ENCODE measurements at regions not wholly inside any gene's neighbourhood (a gene's known extent, or its start where the extent isn't known, plus 50 kb on each side); places are given as distances from the start of the nearest gene placed in this dataset.

DNA sequence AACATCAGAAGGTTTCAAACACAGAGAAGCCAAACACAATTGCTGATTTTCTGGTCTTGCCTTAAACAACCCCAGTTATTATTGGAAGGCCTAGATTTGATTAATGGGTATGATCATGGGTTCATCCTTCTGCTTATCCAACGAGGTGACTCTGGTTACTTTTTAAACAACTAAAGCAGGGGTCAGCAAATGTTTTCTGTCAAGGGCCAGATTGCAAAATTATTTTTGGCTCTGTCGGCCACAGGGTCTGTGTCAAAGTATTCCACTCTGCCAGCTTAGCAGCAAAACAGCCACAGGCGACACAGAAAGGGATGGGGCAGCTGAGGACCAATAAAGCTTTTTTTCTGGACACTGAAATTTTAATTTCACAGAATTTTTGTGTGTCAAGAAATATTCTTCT, 249.1 kb upstream of the STS start:
- TF ChIP-seq, protein P1, sequence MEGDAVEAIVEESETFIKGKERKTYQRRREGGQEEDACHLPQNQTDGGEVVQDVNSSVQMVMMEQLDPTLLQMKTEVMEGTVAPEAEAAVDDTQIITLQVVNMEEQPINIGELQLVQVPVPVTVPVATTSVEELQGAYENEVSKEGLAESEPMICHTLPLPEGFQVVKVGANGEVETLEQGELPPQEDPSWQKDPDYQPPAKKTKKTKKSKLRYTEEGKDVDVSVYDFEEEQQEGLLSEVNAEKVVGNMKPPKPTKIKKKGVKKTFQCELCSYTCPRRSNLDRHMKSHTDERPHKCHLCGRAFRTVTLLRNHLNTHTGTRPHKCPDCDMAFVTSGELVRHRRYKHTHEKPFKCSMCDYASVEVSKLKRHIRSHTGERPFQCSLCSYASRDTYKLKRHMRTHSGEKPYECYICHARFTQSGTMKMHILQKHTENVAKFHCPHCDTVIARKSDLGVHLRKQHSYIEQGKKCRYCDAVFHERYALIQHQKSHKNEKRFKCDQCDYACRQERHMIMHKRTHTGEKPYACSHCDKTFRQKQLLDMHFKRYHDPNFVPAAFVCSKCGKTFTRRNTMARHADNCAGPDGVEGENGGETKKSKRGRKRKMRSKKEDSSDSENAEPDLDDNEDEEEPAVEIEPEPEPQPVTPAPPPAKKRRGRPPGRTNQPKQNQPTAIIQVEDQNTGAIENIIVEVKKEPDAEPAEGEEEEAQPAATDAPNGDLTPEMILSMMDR (IDR thresholded peaks at IDR 0.05) = no peak
- no peak for TF ChIP-seq POLR2A (IDR thresholded peaks at IDR 0.05)
- no peaks in the 10 kb centered on the region for H3K9me3 ChIP-seq
- intact Hi-C loops (cut with DNase I; ENCODE audit: low total_unique reads) = no loop called here
- H3K4me1 ChIP-seq = no peaks in the 10 kb centered on the region
- 46 to 61% methylated on average over 3 of the region's 3 CpGs for WGBS, 2 donors
- H3K27me3 ChIP-seq = no peaks in the 10 kb centered on the region
- H3K36me3 ChIP-seq (ENCODE audit: low read depth, missing control alignments) = no peaks in the 10 kb centered on the region
- no peak for DNase-seq
- H3K4me3 ChIP-seq = no peak overlapping the region
- H3K27ac ChIP-seq = no peak overlapping the region

- intact Hi-C loops (cut with DNase I; ENCODE audit: low total_unique reads) = no loop called here
- no peak for DNase-seq
- 88 to 100% methylated on average over 1 of the region's 1 CpG for WGBS, 2 donors
Measured at GRCh38 chrX:6891404-6891803, 256.1 kb upstream of the STS start.

DNA sequence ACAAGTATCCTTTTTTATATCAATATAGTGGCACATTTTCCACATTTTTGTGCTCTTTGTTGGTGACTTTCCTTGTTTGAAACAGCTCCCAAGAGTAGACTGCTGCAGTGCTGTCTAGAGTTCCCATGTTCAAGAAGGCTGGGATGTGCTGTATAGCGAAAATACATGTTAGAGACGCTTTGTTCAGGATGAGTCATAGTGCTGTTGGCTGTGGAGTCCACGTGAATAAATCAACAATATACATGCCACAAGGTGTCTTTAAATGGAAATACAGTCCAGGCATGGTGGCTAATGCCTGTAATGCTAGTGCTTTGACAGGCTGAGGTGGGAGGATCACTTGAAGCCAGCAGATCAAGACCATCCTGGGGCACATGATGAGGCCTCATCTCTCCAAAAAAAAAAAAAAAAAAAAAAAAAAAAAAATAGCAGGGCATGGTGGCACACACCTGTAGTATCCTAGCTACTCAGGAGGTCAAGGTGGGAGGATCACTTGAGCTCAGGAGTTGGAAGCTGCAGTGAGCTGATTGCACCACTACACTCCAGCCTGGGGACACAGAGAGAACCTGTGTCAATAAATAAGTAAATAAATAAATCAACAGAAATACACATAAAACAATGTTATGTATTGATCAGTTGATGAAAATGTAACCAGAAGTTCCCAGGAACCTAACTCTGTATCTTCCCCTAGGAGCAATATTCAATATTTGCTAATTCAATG, 256.8 kb upstream of the STS start:
- no peaks in the 10 kb centered on the region for H3K27me3 ChIP-seq
- TF ChIP-seq POLR2A (IDR thresholded peaks at IDR 0.05) = no peak
- TF ChIP-seq, protein P1 (IDR thresholded peaks at IDR 0.05) = no peak
- no peak overlapping the region for H3K4me3 ChIP-seq
- no peak overlapping the region for H3K27ac ChIP-seq
- 78 to 91% methylated on average over 3 of the region's 3 CpGs for WGBS, 2 donors
- H3K9me3 ChIP-seq = no peaks in the 10 kb centered on the region
- DNase-seq = no peak
- H3K36me3 ChIP-seq (ENCODE audit: low read depth, missing control alignments) = no peaks in the 10 kb centered on the region
- H3K4me1 ChIP-seq = no peaks in the 10 kb centered on the region
- intact Hi-C loops (cut with DNase I; ENCODE audit: low total_unique reads) = no loop called here

More at GRCh38 chrX:6891404-6891803, 256.1 kb upstream of the STS start:
- H3K4me3 ChIP-seq = no peak overlapping the region
- H3K9me3 ChIP-seq = no peaks in the 10 kb centered on the region
- no peak for TF ChIP-seq POLR2A (IDR thresholded peaks at IDR 0.05)
- TF ChIP-seq, protein P1 (IDR thresholded peaks at IDR 0.05) = no peak
- H3K27ac ChIP-seq = no peak overlapping the region
- H3K4me1 ChIP-seq = no peaks in the 10 kb centered on the region
- no peaks in the 10 kb centered on the region for H3K36me3 ChIP-seq (ENCODE audit: low read depth, missing control alignments)
- H3K27me3 ChIP-seq = no peaks in the 10 kb centered on the region

DNA sequence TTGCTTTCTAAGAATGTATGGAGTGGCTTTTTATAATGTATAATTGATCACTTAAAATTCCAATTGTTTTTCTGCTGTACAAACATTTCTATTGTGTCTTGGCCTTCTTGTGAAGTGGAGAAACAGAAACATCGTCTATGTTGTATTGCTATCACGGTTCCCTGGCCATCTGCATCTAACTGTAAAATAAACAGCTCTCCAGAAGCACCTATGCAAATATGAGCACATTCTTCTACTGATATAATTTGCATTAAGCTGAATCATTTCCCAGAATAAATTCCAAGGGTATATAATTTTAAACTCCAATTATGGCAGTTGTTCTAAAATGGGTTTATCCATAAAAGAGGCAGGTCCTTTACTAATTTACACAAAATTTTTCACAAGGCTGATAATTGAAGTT, 261.6 kb upstream of the STS start:
- Histone ChIP-seq H3K36me3 (ENCODE audit: low read depth, missing control alignments) (no peaks in the 10 kb centered on the region), H3K4me1 (no peaks in the 10 kb centered on the region), H3K4me3 (no peak overlapping the region), H3K9me3 (no peaks in the 10 kb centered on the region), H3K27ac (no peak overlapping the region), H3K27me3 (no peaks in the 10 kb centered on the region)
- intact Hi-C loops (cut with DNase I; ENCODE audit: low total_unique reads) = no loop called here
- no peak for TF ChIP-seq POLR2A (IDR thresholded peaks at IDR 0.05)
- TF ChIP-seq, protein P1 (IDR thresholded peaks at IDR 0.05) = no peak
- WGBS, 2 donors = 85% methylated on average over 2 of the region's 2 CpGs
- DNase-seq = no peak

DNA sequence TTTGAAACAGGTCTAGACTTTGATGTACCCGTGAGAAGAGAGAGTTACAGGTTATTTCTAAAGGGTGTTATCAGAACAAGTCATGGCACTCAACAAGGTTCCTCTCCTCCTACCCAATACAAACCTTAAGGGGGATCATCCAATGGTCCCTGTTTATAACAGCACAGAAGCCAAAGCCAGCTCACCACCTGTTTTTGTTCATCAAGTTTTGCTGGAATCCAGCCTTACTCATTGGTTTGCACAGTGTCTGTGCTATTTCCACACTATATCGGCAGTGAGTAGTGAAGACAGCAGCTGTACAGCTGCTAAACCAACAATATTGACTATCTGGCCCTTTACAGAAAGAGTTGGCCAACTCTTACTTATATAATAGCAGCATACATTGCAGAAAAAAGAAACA, 262.1 kb upstream of the STS start:
- Histone ChIP-seq H3K4me1 (no peaks in the 10 kb centered on the region), H3K4me3 (no peak overlapping the region), H3K36me3 (ENCODE audit: low read depth, missing control alignments) (no peaks in the 10 kb centered on the region), H3K27ac (no peak overlapping the region), H3K27me3 (no peaks in the 10 kb centered on the region), H3K9me3 (no peaks in the 10 kb centered on the region)
- 89% methylated on average over 2 of the region's 2 CpGs for WGBS, 2 donors
- intact Hi-C loops (cut with DNase I; ENCODE audit: low total_unique reads) = no loop called here
- DNase-seq = no peak
- TF ChIP-seq, protein P1 (IDR thresholded peaks at IDR 0.05) = no peak
- TF ChIP-seq POLR2A (IDR thresholded peaks at IDR 0.05) = no peak

All from testis (tissue), 2 donors.